ENCODE measurements at regions not wholly inside any gene's neighbourhood (a gene's known extent, or its start where the extent isn't known, plus 50 kb on each side); places are given as distances from the start of the nearest gene placed in this dataset.

DNA sequence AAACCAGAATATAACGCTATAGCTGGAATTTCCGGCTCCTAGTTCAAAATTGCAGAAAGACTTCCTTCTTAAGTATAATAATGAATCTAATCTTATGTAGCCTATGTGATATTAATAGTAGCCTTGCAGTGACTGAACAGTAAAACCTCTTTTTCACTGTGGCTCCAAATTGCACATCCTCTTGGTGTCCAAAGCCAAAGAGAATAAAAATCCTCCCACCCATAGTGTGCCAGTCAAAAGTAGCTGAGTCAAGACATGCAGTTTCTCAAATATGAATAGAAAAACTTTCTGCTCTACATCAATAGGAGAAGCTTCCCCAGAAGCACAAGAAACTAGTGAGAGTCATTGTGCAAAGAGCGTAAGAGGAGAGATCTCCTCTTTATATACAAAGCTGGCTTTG is 76.0 kb upstream of the PICALM start:
- TF ChIP-seq, protein P1, sequence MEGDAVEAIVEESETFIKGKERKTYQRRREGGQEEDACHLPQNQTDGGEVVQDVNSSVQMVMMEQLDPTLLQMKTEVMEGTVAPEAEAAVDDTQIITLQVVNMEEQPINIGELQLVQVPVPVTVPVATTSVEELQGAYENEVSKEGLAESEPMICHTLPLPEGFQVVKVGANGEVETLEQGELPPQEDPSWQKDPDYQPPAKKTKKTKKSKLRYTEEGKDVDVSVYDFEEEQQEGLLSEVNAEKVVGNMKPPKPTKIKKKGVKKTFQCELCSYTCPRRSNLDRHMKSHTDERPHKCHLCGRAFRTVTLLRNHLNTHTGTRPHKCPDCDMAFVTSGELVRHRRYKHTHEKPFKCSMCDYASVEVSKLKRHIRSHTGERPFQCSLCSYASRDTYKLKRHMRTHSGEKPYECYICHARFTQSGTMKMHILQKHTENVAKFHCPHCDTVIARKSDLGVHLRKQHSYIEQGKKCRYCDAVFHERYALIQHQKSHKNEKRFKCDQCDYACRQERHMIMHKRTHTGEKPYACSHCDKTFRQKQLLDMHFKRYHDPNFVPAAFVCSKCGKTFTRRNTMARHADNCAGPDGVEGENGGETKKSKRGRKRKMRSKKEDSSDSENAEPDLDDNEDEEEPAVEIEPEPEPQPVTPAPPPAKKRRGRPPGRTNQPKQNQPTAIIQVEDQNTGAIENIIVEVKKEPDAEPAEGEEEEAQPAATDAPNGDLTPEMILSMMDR (IDR thresholded peaks at IDR 0.05): no peak
- no peak for TF ChIP-seq ZFX (IDR thresholded peaks at IDR 0.05; ENCODE audit: borderline replicate concordance)

Measured in 22Rv1 (cell line).